Pancreas (tissue), 10 donors: ENCODE measurements at regions not wholly inside any gene's neighbourhood (a gene's known extent, or its start where the extent isn't known, plus 50 kb on each side); places are given as distances from the start of the nearest gene placed in this dataset.

Experiments
- ATAC-seq, 4 donors: fragments of 200-7000 bp; cut with Tn5 transposase; one replicate each; pipeline versions ENCODE4 v1.8.0 to v1.9.1; 2020; ENCODE audit warnings: mild to moderate bottlenecking in 4 of 4, moderate library complexity in 4 of 4
- DNase-seq, 6 donors: peaks; one replicate each; pipeline ENCODE4 v3.0.0-alpha.2; 2020
- FAIRE-seq: peaks from 2 replicates; lab custom pipeline; 2012; peaks lifted over from hg19 to GRCh38; lab: Jason Lieb, UNC
- H3K27ac ChIP-seq, 4 donors: fragments of 200-600 bp; sonication (generic); 1 replicate in 3 of 4; 2 replicates in 1 of 4; pipeline versions ENCODE4 v1.5.0 to v1.8.0; 2020
- H3K27me3 ChIP-seq, 4 donors: fragments of 200-600 bp; one replicate each; pipeline ENCODE4 v1.8.0; 2021
- H3K36me3 ChIP-seq, 3 donors: fragments of 200-600 bp; sonication (generic) in 1 of 3; one replicate each; pipeline versions ENCODE4 v1.5.0 to v1.8.0; 2020 to 2021
- H3K4me1 ChIP-seq, 3 donors: fragments of 200-600 bp; one replicate each; pipeline ENCODE4 v1.8.0; 2021
- H3K4me3 ChIP-seq, 4 donors: fragments of 200-600 bp; sonication (generic) in 2 of 4; one replicate each; pipeline versions ENCODE4 v1.5.0 to v1.8.0; 2020 to 2021
- H3K9me3 ChIP-seq, 4 donors: fragments of 200-600 bp; one replicate each; pipeline ENCODE4 v1.8.0; 2021
- WGBS, 2 donors: extraction: QIAGEN DNeasy Blood & Tissue Kit; methylation state at CpG; one replicate each; pipeline ENCODE4 v1.1.7; 2013; 5-methylcytosine and 5-hydroxymethylcytosine counted together
- intact Hi-C, 3 donors: fragments of 100-400 bp; cut with DNase I; formaldehyde crosslinking; loops; one replicate each; pipeline versions ENCODE4 v1.11.1 to v1.14.2; 2022
- TF ChIP-seq, protein P1 (sequence below), 4 donors: fragments of 200-600 bp; sonication (generic) in 3 of 4; IDR thresholded peaks; one replicate each; pipeline versions ENCODE4 v1.5.0 to v1.8.0; 2021; ENCODE audit warnings: antibody characterized with exemption in 4 of 4
- donor health status: healthy with polysubstance abuse.
- donor health status: DM: no; HTN: no; CAD: no; lungs with moderate emphysema.
- donor health status: DM: no; HTN: no; CAD: no.
- donor health status: control.
- donor health status: control.
- donor health status: Bipolar disorder and iron deficiency.
- donor health status: DM: yes; HTN: yes; CAD: no.
- donor health status: DM: no; HTN: no; CAD: no.
- donor health status: DM: no; HTN: no; CAD: no.
- donor health status: DM: yes; HTN: yes; CAD: no.

DNA sequence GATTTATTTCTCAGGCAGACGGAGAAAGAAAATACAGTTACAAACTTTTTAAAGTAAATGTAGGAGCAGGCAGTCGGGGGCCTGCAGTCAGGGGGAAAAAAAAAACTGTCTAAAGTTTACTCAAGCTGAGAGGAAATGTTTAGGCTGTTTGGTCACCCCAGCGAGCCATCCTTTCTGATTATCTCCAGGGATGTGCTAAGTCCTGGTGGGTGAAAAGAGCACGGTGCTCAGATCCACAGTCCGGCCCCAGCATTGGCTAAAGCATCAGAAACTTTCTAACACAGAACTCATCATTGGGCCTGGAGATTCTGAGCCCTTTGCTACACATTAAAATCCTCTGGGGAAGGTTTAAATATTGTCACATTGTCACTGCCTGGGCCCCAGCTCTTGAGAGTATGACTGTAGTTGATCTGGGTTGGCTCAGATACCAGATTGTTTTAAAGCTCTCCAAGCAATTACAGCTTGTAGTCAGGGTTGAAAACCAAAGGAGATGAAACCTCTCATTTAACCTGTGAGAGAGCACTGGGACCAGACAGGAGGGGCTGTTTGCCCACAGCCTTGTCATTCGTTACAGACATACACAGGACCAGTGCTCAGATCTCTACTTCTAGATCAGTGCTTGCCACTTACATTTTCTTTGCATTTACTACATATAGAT lies 131.1 kb upstream of the HTR2A start:
- DNase-seq (no peak), FAIRE-seq (no peak), ATAC-seq (no peak)
- TF ChIP-seq, protein P1, sequence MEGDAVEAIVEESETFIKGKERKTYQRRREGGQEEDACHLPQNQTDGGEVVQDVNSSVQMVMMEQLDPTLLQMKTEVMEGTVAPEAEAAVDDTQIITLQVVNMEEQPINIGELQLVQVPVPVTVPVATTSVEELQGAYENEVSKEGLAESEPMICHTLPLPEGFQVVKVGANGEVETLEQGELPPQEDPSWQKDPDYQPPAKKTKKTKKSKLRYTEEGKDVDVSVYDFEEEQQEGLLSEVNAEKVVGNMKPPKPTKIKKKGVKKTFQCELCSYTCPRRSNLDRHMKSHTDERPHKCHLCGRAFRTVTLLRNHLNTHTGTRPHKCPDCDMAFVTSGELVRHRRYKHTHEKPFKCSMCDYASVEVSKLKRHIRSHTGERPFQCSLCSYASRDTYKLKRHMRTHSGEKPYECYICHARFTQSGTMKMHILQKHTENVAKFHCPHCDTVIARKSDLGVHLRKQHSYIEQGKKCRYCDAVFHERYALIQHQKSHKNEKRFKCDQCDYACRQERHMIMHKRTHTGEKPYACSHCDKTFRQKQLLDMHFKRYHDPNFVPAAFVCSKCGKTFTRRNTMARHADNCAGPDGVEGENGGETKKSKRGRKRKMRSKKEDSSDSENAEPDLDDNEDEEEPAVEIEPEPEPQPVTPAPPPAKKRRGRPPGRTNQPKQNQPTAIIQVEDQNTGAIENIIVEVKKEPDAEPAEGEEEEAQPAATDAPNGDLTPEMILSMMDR (IDR thresholded peaks at IDR 0.05): no peak
- 67 to 70% methylated on average over 6 of the region's 6 CpGs for WGBS, 2 donors
- Histone ChIP-seq H3K4me1 (no peaks in the 10 kb centered on the region), H3K36me3 (no peaks in the 10 kb centered on the region), H3K9me3 (no peaks in the 10 kb centered on the region), H3K4me3 (no peak overlapping the region), H3K27me3 (no peaks in the 10 kb centered on the region), H3K27ac (no peak overlapping the region)
- intact Hi-C loops: no loop called here

DNA sequence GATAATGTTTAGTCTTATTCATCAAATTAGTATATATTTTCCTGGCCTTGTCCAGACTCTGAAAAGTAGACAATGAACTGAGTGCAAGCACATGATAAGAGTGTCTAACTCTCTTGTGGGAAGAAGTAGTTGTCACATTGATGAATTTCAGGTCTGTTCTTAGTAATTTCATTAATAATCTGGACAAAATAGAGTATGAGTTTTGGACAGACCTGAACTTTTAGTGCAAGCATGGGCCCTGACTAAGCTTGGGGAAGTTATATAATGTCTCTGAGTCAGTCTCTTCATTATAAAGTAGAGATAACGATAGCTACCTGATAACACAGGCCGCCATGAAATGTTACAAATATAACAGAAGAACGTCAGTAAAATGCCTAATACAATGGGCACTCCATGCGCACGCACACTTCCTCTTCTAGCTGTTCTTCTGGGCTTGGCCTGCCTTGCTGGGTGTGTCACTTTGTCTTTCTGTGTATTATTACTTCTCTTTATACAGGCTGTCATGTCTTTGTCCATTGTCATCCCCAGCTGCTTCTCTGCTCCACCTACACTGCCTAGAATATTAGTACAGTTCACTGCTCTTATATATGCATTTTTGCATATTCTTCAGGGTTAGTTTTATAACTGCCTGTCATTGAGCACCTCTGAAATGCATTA lies 129.1 kb upstream of the HTR2A start:
- H3K4me1 ChIP-seq: no peaks in the 10 kb centered on the region
- H3K27ac ChIP-seq: no peak overlapping the region
- DNase-seq (no peak), FAIRE-seq (no peak), ATAC-seq (no peak)
- H3K4me3 ChIP-seq: no peak overlapping the region
- H3K36me3 ChIP-seq: no peaks in the 10 kb centered on the region
- WGBS, 2 donors: 61 to 62% methylated on average over 5 of the region's 5 CpGs
- TF ChIP-seq, protein P1 (IDR thresholded peaks at IDR 0.05): no peak
- intact Hi-C loops: no loop called here
- H3K9me3 ChIP-seq: no peaks in the 10 kb centered on the region
- H3K27me3 ChIP-seq: no peaks in the 10 kb centered on the region

DNA sequence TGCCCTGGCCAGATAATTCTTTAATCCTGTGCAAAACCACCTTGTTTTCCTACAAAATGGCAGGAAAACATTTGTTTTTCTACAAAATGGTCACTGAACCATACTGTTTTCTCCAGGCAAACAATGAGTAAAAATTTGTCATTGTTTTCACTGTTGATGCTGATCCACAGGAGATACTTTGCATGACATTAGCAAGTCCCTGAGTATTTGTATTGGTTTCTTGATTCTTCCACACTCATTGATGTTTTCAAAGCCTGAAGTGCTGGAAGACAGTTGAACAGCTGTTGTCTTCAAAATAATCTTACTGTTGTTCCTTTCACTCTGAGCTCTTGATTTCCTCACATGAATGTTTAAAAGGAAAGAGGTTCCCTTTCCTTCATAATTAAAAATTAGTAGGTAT lies 123.1 kb upstream of the HTR2A start:
- no peaks in the 10 kb centered on the region for H3K9me3 ChIP-seq
- TF ChIP-seq, protein P1 (IDR thresholded peaks at IDR 0.05): no peak
- no peak for DNase-seq
- no peaks in the 10 kb centered on the region for H3K4me1 ChIP-seq
- H3K27me3 ChIP-seq: no peaks in the 10 kb centered on the region
- intact Hi-C loops: no loop called here
- no peaks in the 10 kb centered on the region for H3K36me3 ChIP-seq
- FAIRE-seq: no peak
- no peak for ATAC-seq
- H3K27ac ChIP-seq: no peak overlapping the region
- no peak overlapping the region for H3K4me3 ChIP-seq

DNA sequence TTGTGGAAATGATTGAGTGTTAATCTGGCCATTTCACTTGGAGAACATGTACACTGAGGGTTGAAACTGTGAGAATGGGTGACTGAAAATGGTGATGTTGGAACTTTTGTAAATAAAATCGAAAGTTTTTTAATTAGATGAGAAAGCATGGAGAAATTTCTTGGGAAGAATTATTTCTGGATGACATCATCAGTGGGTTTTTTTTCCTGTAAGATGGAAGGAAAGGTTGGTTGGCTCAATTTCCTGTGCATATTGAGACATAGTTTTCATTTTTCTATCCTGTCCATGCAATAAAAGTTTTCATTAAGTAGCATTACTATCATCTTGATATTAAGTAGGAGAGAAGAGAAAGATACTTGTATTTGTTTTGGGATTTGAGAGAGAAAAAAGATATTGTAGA lies 120.6 kb upstream of the HTR2A start:
- TF ChIP-seq, protein P1 (IDR thresholded peaks at IDR 0.05): no peak
- Histone ChIP-seq H3K9me3 (no peaks in the 10 kb centered on the region), H3K4me1 (no peaks in the 10 kb centered on the region), H3K36me3 (no peaks in the 10 kb centered on the region), H3K27ac (no peak overlapping the region), H3K27me3 (no peaks in the 10 kb centered on the region), H3K4me3 (no peak overlapping the region)
- intact Hi-C loops: no loop called here
- WGBS, 2 donors: 27 to 70% methylated on average over 1 of the region's 1 CpG
- FAIRE-seq: no peak
- no peak for DNase-seq
- no peak for ATAC-seq

DNA sequence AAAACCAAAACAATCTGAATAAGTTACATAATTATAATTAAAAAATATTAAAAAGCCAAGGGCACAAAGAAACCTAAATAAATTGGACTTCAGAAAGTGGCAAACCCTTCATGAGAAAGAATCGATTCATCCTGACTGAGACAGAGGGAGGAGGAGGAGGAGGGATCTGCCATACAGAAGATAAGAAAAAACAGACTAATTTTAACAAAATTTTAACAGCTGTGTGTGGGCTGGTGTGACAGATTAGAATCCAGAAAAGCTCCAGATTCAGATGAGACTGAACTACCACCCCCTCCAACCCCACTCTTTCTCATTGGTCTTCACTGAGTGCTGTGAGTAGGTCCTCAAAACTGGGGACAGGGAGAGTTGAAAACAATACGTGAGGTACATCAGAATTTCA lies 111.5 kb upstream of the HTR2A start:
- ATAC-seq (no peak), DNase-seq (no peak), FAIRE-seq (no peak)
- Histone ChIP-seq H3K27me3 (no peaks in the 10 kb centered on the region), H3K27ac (no peak overlapping the region), H3K36me3 (no peaks in the 10 kb centered on the region), H3K4me1 (no peaks in the 10 kb centered on the region), H3K9me3 (no peaks in the 10 kb centered on the region), H3K4me3 (no peak overlapping the region)
- intact Hi-C loops: no loop called here
- WGBS, 2 donors: 61 to 64% methylated on average over 2 of the region's 2 CpGs
- TF ChIP-seq, protein P1 (IDR thresholded peaks at IDR 0.05): no peak
